ENCODE measurements at regions not wholly inside any gene's neighbourhood (a gene's known extent, or its start where the extent isn't known, plus 50 kb on each side); places are given as distances from the start of the nearest gene placed in this dataset.

DNA sequence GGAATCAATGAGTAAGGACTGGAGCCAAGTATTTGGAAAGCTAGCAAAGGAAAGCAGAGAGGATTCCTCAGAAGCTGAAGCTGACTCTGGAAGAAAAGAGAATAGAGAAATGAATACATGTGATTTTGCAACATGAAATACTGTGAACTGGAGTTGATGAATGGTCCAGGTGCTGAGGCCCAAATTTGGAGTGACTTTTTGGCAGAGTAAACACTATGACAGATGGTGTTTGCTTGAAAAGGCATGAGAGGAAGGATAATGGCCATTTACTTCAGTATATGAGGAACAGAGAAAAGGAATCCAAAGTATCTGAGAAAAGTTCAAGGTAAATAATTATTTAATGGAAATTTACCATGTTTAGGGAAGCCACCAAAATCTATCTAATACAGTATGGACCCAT is 236.7 kb downstream of the SLITRK2 start:
- TF ChIP-seq, protein P1, sequence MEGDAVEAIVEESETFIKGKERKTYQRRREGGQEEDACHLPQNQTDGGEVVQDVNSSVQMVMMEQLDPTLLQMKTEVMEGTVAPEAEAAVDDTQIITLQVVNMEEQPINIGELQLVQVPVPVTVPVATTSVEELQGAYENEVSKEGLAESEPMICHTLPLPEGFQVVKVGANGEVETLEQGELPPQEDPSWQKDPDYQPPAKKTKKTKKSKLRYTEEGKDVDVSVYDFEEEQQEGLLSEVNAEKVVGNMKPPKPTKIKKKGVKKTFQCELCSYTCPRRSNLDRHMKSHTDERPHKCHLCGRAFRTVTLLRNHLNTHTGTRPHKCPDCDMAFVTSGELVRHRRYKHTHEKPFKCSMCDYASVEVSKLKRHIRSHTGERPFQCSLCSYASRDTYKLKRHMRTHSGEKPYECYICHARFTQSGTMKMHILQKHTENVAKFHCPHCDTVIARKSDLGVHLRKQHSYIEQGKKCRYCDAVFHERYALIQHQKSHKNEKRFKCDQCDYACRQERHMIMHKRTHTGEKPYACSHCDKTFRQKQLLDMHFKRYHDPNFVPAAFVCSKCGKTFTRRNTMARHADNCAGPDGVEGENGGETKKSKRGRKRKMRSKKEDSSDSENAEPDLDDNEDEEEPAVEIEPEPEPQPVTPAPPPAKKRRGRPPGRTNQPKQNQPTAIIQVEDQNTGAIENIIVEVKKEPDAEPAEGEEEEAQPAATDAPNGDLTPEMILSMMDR (IDR thresholded peaks at IDR 0.05; ENCODE audit: borderline replicate concordance, extremely low read depth, low read length, poor library complexity, severe bottlenecking): no peak
- TF ChIP-seq EZH2 (IDR thresholded peaks at IDR 0.05; ENCODE audit: borderline replicate concordance, low read depth, low read length, severe bottlenecking): no peak

All from DND-41 (cell line).